CD14-positive monocyte (primary cell): ENCODE measurements at regions not wholly inside any gene's neighbourhood (a gene's known extent, or its start where the extent isn't known, plus 50 kb on each side); places are given as distances from the start of the nearest gene placed in this dataset.
A peak's percentile ranks its signal among the peaks of the same experiment; 100 is the strongest.

Experiments used
- DNase-seq, 3 donors: peaks; one replicate each; pipeline ENCODE4 v3.0.0-alpha.2; 2011 to 2022
- H2AFZ ChIP-seq: 2 replicates; pipeline ENCODE4 v1.6.0; 2012; ENCODE audit warnings: mild to moderate bottlenecking, low read depth, low read length, inconsistent platforms; ENCODE audit not compliant: insufficient read depth, poor library complexity, severe bottlenecking
- H3K27ac ChIP-seq, 2 donors: 1 replicate in 1 of 2; 2 replicates in 1 of 2; pipeline ENCODE4 v1.5.1; 2012 to 2013; ENCODE audit warnings: low read length in 2 of 2, control low read depth in 1 of 2, inconsistent platforms in 1 of 2, low read depth in 1 of 2, mild to moderate bottlenecking in 1 of 2
- H3K27me3 ChIP-seq, 2 donors: one replicate each; pipeline versions ENCODE4 v1.6.0 to v1.6.1; 2011 to 2013; ENCODE audit warnings: low read length in 2 of 2; ENCODE audit not compliant: control insufficient read depth in 2 of 2, insufficient read depth in 2 of 2
- H3K36me3 ChIP-seq, 2 donors: replicated peaks in 1 of 2; 1 replicate in 1 of 2; 2 replicates in 1 of 2; pipeline versions ENCODE4 v1.5.1 to v1.6.1; 2012 to 2013; ENCODE audit warnings: low read length in 2 of 2, control low read depth in 1 of 2, inconsistent platforms in 1 of 2, mild to moderate bottlenecking in 1 of 2; ENCODE audit not compliant: insufficient read depth in 2 of 2, control insufficient read depth in 1 of 2
- H3K4me1 ChIP-seq, 2 donors: 1 replicate in 1 of 2; 2 replicates in 1 of 2; pipeline versions ENCODE4 v1.5.1 to v1.6.1; 2012 to 2013; ENCODE audit warnings: low read length in 2 of 2, control low read depth in 1 of 2, inconsistent platforms in 1 of 2, mild to moderate bottlenecking in 1 of 2, moderate library complexity in 1 of 2; ENCODE audit not compliant: insufficient read depth in 2 of 2, control insufficient read depth in 1 of 2
- H3K4me2 ChIP-seq: replicated peaks from 2 replicates; pipeline ENCODE3; 2012; ENCODE audit warnings: low read length, moderate library complexity, mild to moderate bottlenecking; ENCODE audit not compliant: poor library complexity, severe bottlenecking; ENCODE audit errors: extremely low read depth
- H3K4me3 ChIP-seq, 3 experiments: fragments of 200-600 bp in 1 of 3; sonication (generic) in 1 of 3; replicated peaks in 1 of 3; 1 replicate in 2 of 3; 2 replicates in 1 of 3; pipeline ENCODE4 v1.5.1; 2011 to 2013; ENCODE audit warnings: low read length in 3 of 3, mild to moderate bottlenecking in 3 of 3, control low read depth in 2 of 3, low read depth in 2 of 3, inconsistent platforms in 1 of 3, moderate library complexity in 1 of 3
- H3K79me2 ChIP-seq: 2 replicates; pipeline ENCODE4 v1.6.0; 2012; ENCODE audit warnings: mild to moderate bottlenecking, control low read depth, inconsistent platforms, low read length, moderate library complexity; ENCODE audit not compliant: insufficient read depth
- H3K9ac ChIP-seq: 2 replicates; pipeline ENCODE4 v1.6.0; 2017; ENCODE audit warnings: low read length, mild to moderate bottlenecking; ENCODE audit not compliant: insufficient read depth, poor library complexity, severe bottlenecking
- H3K9me3 ChIP-seq, 2 donors: replicated peaks in 1 of 2; 1 replicate in 1 of 2; 2 replicates in 1 of 2; pipeline versions ENCODE4 v1.5.1 to v1.6.1; 2012 to 2013; ENCODE audit warnings: low read length in 2 of 2, control low read depth in 1 of 2; ENCODE audit not compliant: control insufficient read depth in 1 of 2, insufficient read depth in 1 of 2
- H4K20me1 ChIP-seq: 2 replicates; pipeline ENCODE4 v1.6.0; 2012; ENCODE audit warnings: mild to moderate bottlenecking, low read length, control low read depth, moderate library complexity; ENCODE audit not compliant: insufficient read depth
- H3K27ac Mint-ChIP-seq, 7 donors: one replicate each; pipeline ENCODE4 v1.8.0; 2020; ENCODE audit warnings: mild to moderate bottlenecking in 7 of 7, mixed read lengths in 7 of 7, moderate library complexity in 6 of 7, inconsistent platforms in 2 of 7
- H3K27me3 Mint-ChIP-seq, 3 donors: one replicate each; pipeline ENCODE4 v1.8.0; 2021 to 2022; ENCODE audit warnings: low read depth in 3 of 3, mild to moderate bottlenecking in 3 of 3, mixed read lengths in 3 of 3, moderate library complexity in 3 of 3, inconsistent platforms in 1 of 3
- H3K36me3 Mint-ChIP-seq, 2 donors: one replicate each; pipeline ENCODE4 v1.8.0; 2020; ENCODE audit warnings: mixed read lengths in 2 of 2, inconsistent platforms in 1 of 2, mild to moderate bottlenecking in 1 of 2
- H3K4me1 Mint-ChIP-seq: one replicate; pipeline ENCODE4 v1.8.0; 2020; ENCODE audit warnings: mild to moderate bottlenecking, mixed read lengths
- H3K4me3 Mint-ChIP-seq, 2 donors: one replicate each; pipeline ENCODE4 v1.8.0; 2020; ENCODE audit warnings: mild to moderate bottlenecking in 2 of 2, mixed read lengths in 2 of 2, moderate library complexity in 1 of 2
- H3K9me3 Mint-ChIP-seq, 7 donors: one replicate each; pipeline ENCODE4 v1.8.0; 2020 to 2022; ENCODE audit warnings: mixed read lengths in 7 of 7, mild to moderate bottlenecking in 6 of 7, moderate library complexity in 6 of 7, inconsistent platforms in 2 of 7
- WGBS: methylation state at CpG from one replicate; pipeline ENCODE4 v1.1.5; 2013; ENCODE audit warnings: missing lambda C conversion rate; ENCODE audit not compliant: insufficient coverage; 5-methylcytosine and 5-hydroxymethylcytosine counted together
- intact Hi-C, 2 donors: fragments of 100-400 bp; cut with micrococcal nuclease; formaldehyde crosslinking; loops; one replicate each; pipeline versions ENCODE4 v1.15.0 to v1.15.1; 2023
- TF ChIP-seq, protein P1 (sequence below): fragments of 200-600 bp; IDR thresholded peaks from one replicate; pipeline ENCODE4 v1.8.0; 2022; ENCODE audit warnings: antibody characterized with exemption, mild to moderate bottlenecking

GRCh38 chr6:155519176-155519738 is 63.6 kb upstream of the NOX3 start:
- Histone ChIP-seq H3K79me2 (no peaks in the 10 kb centered on the region), H3K4me3 (no peak overlapping the region), H3K4me1 (no peaks in the 10 kb centered on the region), H2AFZ (no peak overlapping the region), H3K27me3 (no peaks in the 10 kb centered on the region), H3K9ac (no peak overlapping the region), H4K20me1 (no peaks in the 10 kb centered on the region), H3K27ac (no peak overlapping the region), H3K36me3 (no peaks in the 10 kb centered on the region), H3K9me3 (peaks cover 0 to 6% of the 10 kb centered on the region in 2 donors), H3K4me2 (no peak overlapping the region)
- no CpG with 5 or more reads among the region's 1 CpG for WGBS
- peaks cover 6 to 17% (median 9%) of the 10 kb centered on the region in 7 donors for H3K9me3 Mint-ChIP-seq
- H3K27me3 Mint-ChIP-seq, result peaks cover 0 to 2% (median 2%) of the 10 kb centered on the region in 3 donors
- intact Hi-C loops, result no loop called here
- DNase-seq, result no peak
- TF ChIP-seq, protein P1, sequence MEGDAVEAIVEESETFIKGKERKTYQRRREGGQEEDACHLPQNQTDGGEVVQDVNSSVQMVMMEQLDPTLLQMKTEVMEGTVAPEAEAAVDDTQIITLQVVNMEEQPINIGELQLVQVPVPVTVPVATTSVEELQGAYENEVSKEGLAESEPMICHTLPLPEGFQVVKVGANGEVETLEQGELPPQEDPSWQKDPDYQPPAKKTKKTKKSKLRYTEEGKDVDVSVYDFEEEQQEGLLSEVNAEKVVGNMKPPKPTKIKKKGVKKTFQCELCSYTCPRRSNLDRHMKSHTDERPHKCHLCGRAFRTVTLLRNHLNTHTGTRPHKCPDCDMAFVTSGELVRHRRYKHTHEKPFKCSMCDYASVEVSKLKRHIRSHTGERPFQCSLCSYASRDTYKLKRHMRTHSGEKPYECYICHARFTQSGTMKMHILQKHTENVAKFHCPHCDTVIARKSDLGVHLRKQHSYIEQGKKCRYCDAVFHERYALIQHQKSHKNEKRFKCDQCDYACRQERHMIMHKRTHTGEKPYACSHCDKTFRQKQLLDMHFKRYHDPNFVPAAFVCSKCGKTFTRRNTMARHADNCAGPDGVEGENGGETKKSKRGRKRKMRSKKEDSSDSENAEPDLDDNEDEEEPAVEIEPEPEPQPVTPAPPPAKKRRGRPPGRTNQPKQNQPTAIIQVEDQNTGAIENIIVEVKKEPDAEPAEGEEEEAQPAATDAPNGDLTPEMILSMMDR, result no peak
- peaks cover 1% of the 10 kb centered on the region for H3K4me1 Mint-ChIP-seq
- H3K36me3 Mint-ChIP-seq, result no peaks in the 10 kb centered on the region
- H3K27ac Mint-ChIP-seq, result peak overlapping the region in 1 of 7 donors; percentile 23
- H3K4me3 Mint-ChIP-seq, result no peak overlapping the region

GRCh38 chr6:155517294-155517693 is 61.7 kb upstream of the NOX3 start:
- Mint-ChIP-seq H3K4me3 (no peak overlapping the region), H3K27ac (peak overlapping the region in 2 of 7 donors; percentile 36 to 71), H3K36me3 (no peaks in the 10 kb centered on the region), H3K27me3 (peaks cover 0 to 2% (median 0%) of the 10 kb centered on the region in 3 donors), H3K4me1 (no peaks in the 10 kb centered on the region), H3K9me3 (peaks cover 4 to 15% (median 9%) of the 10 kb centered on the region in 7 donors)
- Histone ChIP-seq H3K79me2 (no peaks in the 10 kb centered on the region), H3K36me3 (no peaks in the 10 kb centered on the region), H3K27me3 (no peaks in the 10 kb centered on the region), H2AFZ (no peak overlapping the region), H3K9ac (no peak overlapping the region), H3K9me3 (peaks cover 0 to 6% of the 10 kb centered on the region in 2 donors), H3K27ac (no peak overlapping the region), H3K4me3 (no peak overlapping the region), H4K20me1 (no peaks in the 10 kb centered on the region), H3K4me1 (no peaks in the 10 kb centered on the region), H3K4me2 (no peak overlapping the region)
- no peak for DNase-seq
- 100% methylated on average over 1 of the region's 8 CpGs for WGBS
- intact Hi-C loops, result no loop called here
- TF ChIP-seq, protein P1, result no peak
